ENCODE measurements at regions not wholly inside any gene's neighbourhood (a gene's known extent, or its start where the extent isn't known, plus 50 kb on each side); places are given as distances from the start of the nearest gene placed in this dataset.

- no peak overlapping the region for H3K4me3 ChIP-seq (ENCODE audit: control insufficient read depth, low read depth, low read length)
- TF ChIP-seq, protein P1, sequence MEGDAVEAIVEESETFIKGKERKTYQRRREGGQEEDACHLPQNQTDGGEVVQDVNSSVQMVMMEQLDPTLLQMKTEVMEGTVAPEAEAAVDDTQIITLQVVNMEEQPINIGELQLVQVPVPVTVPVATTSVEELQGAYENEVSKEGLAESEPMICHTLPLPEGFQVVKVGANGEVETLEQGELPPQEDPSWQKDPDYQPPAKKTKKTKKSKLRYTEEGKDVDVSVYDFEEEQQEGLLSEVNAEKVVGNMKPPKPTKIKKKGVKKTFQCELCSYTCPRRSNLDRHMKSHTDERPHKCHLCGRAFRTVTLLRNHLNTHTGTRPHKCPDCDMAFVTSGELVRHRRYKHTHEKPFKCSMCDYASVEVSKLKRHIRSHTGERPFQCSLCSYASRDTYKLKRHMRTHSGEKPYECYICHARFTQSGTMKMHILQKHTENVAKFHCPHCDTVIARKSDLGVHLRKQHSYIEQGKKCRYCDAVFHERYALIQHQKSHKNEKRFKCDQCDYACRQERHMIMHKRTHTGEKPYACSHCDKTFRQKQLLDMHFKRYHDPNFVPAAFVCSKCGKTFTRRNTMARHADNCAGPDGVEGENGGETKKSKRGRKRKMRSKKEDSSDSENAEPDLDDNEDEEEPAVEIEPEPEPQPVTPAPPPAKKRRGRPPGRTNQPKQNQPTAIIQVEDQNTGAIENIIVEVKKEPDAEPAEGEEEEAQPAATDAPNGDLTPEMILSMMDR (IDR thresholded peaks at IDR 0.05; ENCODE audit: control insufficient read depth, insufficient read depth, low read depth, low read length, missing control alignments): no peak
- DNase-seq (ENCODE audit: low read depth): no peak
Measured at GRCh38 chr3:154684440-154684839, 254.4 kb upstream of the GPR149 start.

DNA sequence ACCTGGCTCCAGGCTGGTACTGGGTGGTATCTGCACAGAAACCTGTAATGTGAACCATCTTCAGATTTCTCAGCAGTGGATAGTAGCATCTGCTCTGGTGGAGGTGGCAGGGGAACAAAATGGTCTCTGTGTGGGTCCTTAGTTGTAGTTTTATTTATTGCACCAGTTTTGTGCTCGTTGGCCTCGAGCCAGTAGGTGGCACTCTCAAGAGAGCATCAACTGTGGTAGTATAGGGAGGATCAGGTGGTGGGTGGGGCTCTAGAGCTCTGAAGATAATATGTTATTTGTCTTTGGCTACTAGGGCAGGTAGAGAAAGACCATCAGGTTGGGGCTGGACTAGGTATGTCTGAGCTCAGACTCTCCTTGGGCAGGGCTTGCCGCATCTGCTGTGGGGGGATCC is 254.0 kb upstream of the GPR149 start:
- no peak for DNase-seq (ENCODE audit: low read depth)
- TF ChIP-seq, protein P1 (IDR thresholded peaks at IDR 0.05; ENCODE audit: control insufficient read depth, insufficient read depth, low read depth, low read length, missing control alignments): no peak
- no peak overlapping the region for H3K4me3 ChIP-seq (ENCODE audit: control insufficient read depth, low read depth, low read length)

DNA sequence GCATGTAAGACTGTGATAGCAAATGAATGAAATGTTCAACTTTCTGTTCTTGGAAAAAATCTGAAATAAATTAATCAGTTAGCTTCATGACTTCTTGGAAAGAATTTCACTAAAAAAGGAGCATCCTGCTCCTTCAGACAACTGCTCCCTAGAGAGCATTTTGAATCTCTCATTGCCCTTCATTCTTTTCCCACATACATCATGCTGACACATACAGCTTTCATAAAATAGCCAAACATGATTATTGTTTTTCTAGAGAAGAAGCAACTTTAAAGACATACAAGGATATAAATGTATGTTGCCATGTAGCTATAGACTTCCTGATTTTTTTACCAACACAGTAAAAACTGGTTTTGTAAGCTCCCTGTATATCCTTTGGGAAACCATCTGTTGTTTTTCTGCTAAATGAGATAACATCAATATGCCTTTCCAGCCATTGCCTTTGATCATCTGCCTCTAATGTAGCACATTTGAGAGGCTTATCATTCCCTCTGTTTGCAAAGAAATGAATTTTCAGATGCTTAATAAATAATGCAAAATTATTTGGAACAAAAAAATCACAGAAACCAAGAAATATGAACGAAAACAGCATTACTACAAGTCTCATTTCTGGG is 248.2 kb upstream of the GPR149 start:
- DNase-seq (ENCODE audit: low read depth): no peak
- TF ChIP-seq, protein P1 (IDR thresholded peaks at IDR 0.05; ENCODE audit: control insufficient read depth, insufficient read depth, low read depth, low read length, missing control alignments): no peak
- H3K4me3 ChIP-seq (ENCODE audit: control insufficient read depth, low read depth, low read length): no peak overlapping the region

GRCh38 chr3:154668835-154669234 is 238.8 kb upstream of the GPR149 start:
- no peak for DNase-seq (ENCODE audit: low read depth)
- no peak overlapping the region for H3K4me3 ChIP-seq (ENCODE audit: control insufficient read depth, low read depth, low read length)
- TF ChIP-seq, protein P1 (IDR thresholded peaks at IDR 0.05; ENCODE audit: control insufficient read depth, insufficient read depth, low read depth, low read length, missing control alignments): no peak

GRCh38 chr3:154668187-154668586 is 238.2 kb upstream of the GPR149 start:
- TF ChIP-seq, protein P1 (IDR thresholded peaks at IDR 0.05; ENCODE audit: control insufficient read depth, insufficient read depth, low read depth, low read length, missing control alignments): no peak
- no peak overlapping the region for H3K4me3 ChIP-seq (ENCODE audit: control insufficient read depth, low read depth, low read length)
- DNase-seq (ENCODE audit: low read depth): no peak

DNA sequence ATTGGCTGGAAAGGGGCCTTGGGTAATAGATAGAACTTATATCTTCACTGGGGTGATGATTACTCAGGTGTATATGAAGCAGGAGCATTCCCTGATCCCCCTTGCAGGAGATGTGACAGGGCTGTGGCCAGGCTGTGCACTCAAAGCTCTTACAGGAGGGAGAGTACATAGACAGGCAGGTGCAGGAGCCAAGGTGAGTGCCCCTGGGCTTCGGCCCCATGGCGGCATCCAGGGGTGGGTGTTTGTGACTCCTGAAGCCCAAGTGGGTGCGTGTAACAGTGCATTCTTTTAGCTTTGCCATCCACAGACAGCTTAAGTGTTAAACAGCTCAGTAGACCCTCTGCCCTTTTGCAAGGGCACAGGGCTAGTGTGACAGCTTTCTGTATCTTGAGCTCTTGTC is 236.6 kb upstream of the GPR149 start:
- TF ChIP-seq, protein P1 (IDR thresholded peaks at IDR 0.05; ENCODE audit: control insufficient read depth, insufficient read depth, low read depth, low read length, missing control alignments): no peak
- H3K4me3 ChIP-seq (ENCODE audit: control insufficient read depth, low read depth, low read length): no peak overlapping the region
- DNase-seq (ENCODE audit: low read depth): no peak

DNA sequence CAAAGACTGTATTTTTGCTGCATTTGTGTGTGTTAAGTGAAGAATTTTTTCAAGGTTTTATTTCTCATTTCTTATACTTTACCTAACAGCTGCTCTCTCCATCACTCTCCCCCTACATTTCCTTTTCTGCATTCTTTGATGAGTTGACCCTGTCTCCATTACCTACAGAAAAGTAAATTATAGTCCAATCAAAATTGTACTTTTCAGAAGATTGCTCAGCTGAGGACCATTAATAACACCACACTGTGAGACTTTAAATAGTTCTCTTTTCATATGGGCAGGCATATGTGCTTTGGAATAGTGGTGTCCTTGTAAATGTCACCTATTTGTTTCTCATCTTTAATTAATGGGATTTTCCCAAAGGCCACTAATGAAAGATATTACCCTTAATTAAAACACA is 234.7 kb upstream of the GPR149 start:
- DNase-seq (ENCODE audit: low read depth): no peak
- no peak overlapping the region for H3K4me3 ChIP-seq (ENCODE audit: control insufficient read depth, low read depth, low read length)
- TF ChIP-seq, protein P1 (IDR thresholded peaks at IDR 0.05; ENCODE audit: control insufficient read depth, insufficient read depth, low read depth, low read length, missing control alignments): no peak

Measured in AG09309 (cell line).